GM19395 (cell line): ENCODE measurements at regions not wholly inside any gene's neighbourhood (a gene's known extent, or its start where the extent isn't known, plus 50 kb on each side); places are given as distances from the start of the nearest gene placed in this dataset.
"Not testable (repeated sequence)": the region's sequence is repeated elsewhere in the genome, so short reads cannot be mapped to it uniquely, and the experiment has no call there.

Experiments
- ATAC-seq: cut with Tn5 transposase; IDR thresholded peaks from one replicate; pipeline ENCODE4 v1.9.1; 2021; ENCODE audit warnings: mild to moderate bottlenecking, moderate library complexity; ENCODE audit not compliant: unreplicated experiment

GRCh38 chr9:42325142-42325541 is 141.7 kb downstream of the SPATA31A6 start:
- ATAC-seq, result not testable (repeated sequence)

GRCh38 chr9:42325561-42325960 is 142.1 kb downstream of the SPATA31A6 start:
- ATAC-seq, result not testable (repeated sequence)

GRCh38 chr9:42326482-42326881 is 143.0 kb downstream of the SPATA31A6 start:
- not testable (repeated sequence) for ATAC-seq

- not testable (repeated sequence) for ATAC-seq
Observed at GRCh38 chr9:42335342-42335741, 151.9 kb downstream of the SPATA31A6 start.

- ATAC-seq, result not testable (repeated sequence)
Observed at GRCh38 chr9:42335984-42336657, 152.7 kb downstream of the SPATA31A6 start.

- ATAC-seq, result not testable (repeated sequence)
Observed at GRCh38 chr9:42338275-42338674, 154.8 kb downstream of the SPATA31A6 start.

GRCh38 chr9:42339671-42340434 is 156.4 kb downstream of the SPATA31A6 start:
- not testable (repeated sequence) for ATAC-seq

- ATAC-seq, result not testable (repeated sequence)
Observed at GRCh38 chr9:42340435-42340723, 156.9 kb downstream of the SPATA31A6 start.

GRCh38 chr9:42341860-42342259 is 158.4 kb downstream of the SPATA31A6 start:
- not testable (repeated sequence) for ATAC-seq

- not testable (repeated sequence) for ATAC-seq
Observed at GRCh38 chr9:42342297-42342696, 158.8 kb downstream of the SPATA31A6 start.

- not testable (repeated sequence) for ATAC-seq
Observed at GRCh38 chr9:42344508-42344907, 161.0 kb downstream of the SPATA31A6 start.

- ATAC-seq, result not testable (repeated sequence)
Observed at GRCh38 chr9:42346916-42347315, 163.5 kb downstream of the SPATA31A6 start.

- not testable (repeated sequence) for ATAC-seq
Observed at GRCh38 chr9:42349181-42349580, 165.7 kb downstream of the SPATA31A6 start.

- ATAC-seq, result not testable (repeated sequence)
Observed at GRCh38 chr9:42350412-42350811, 167.0 kb downstream of the SPATA31A6 start.

- ATAC-seq, result not testable (repeated sequence)
Observed at GRCh38 chr9:42357604-42358373, 174.3 kb downstream of the SPATA31A6 start.

- not testable (repeated sequence) for ATAC-seq
Observed at GRCh38 chr9:42358626-42359247, 175.3 kb downstream of the SPATA31A6 start.

GRCh38 chr9:42364410-42365243 is 181.2 kb downstream of the SPATA31A6 start:
- ATAC-seq, result not testable (repeated sequence)

GRCh38 chr9:42365244-42365945 is 181.9 kb downstream of the SPATA31A6 start:
- peak; percentile 94 for ATAC-seq

- ATAC-seq, result not testable (repeated sequence)
Observed at GRCh38 chr9:42368279-42368881, 184.9 kb downstream of the SPATA31A6 start.
